NCI-H2029 treated with DMSO at 0.1 percent for 48 hours (cell line): ENCODE measurements at regions not wholly inside any gene's neighbourhood (a gene's known extent, or its start where the extent isn't known, plus 50 kb on each side); places are given as distances from the start of the nearest gene placed in this dataset.

ENCODE experiments used
- DNase-seq: peaks from one replicate; lab custom pipeline; 2025; lab: John Stamatoyannopoulos, UW

GRCh38 chr13:40146063-40146462 is 490.6 kb downstream of the COG6 start:
- DNase-seq: no peak

GRCh38 chr13:40146611-40147117 is 491.2 kb downstream of the COG6 start:
- DNase-seq: no peak

- DNase-seq: no peak
Measured at GRCh38 chr13:40148101-40148500, 492.6 kb downstream of the COG6 start.

GRCh38 chr13:40148742-40149141 is 493.3 kb downstream of the COG6 start:
- no peak for DNase-seq

- DNase-seq: no peak
Measured at GRCh38 chr13:40149611-40150274, 494.3 kb downstream of the COG6 start.

- DNase-seq: no peak
Measured at GRCh38 chr13:40151673-40152072, 496.2 kb downstream of the COG6 start.

GRCh38 chr13:40152145-40152544 is 496.7 kb downstream of the COG6 start:
- no peak for DNase-seq

GRCh38 chr13:40152922-40153321 is 497.5 kb downstream of the COG6 start:
- no peak for DNase-seq

GRCh38 chr13:40153516-40153915 is 498.1 kb downstream of the COG6 start:
- no peak for DNase-seq

- no peak for DNase-seq
Measured at GRCh38 chr13:40155201-40155600, 499.7 kb downstream of the COG6 start.

- no peak for DNase-seq
Measured at GRCh38 chr13:40158218-40158617, 502.8 kb downstream of the COG6 start.

GRCh38 chr13:40158757-40159156 is 503.3 kb downstream of the COG6 start:
- no peak for DNase-seq

- DNase-seq: peak; percentile 15
Measured at GRCh38 chr13:40159736-40160135, 504.3 kb downstream of the COG6 start.

- no peak for DNase-seq
Measured at GRCh38 chr13:40160618-40161350, 505.3 kb downstream of the COG6 start.

GRCh38 chr13:40161351-40161810 is 505.1 kb downstream of the FOXO1 start:
- DNase-seq: no peak

- DNase-seq: no peak
Measured at GRCh38 chr13:40161931-40162330, 504.5 kb downstream of the FOXO1 start.

- no peak for DNase-seq
Measured at GRCh38 chr13:40163066-40164000, 503.1 kb downstream of the FOXO1 start.

GRCh38 chr13:40164133-40164532 is 502.3 kb downstream of the FOXO1 start:
- DNase-seq: no peak

- no peak for DNase-seq
Measured at GRCh38 chr13:40165316-40165932, 501.0 kb downstream of the FOXO1 start.

GRCh38 chr13:40167327-40167726 is 499.1 kb downstream of the FOXO1 start:
- no peak for DNase-seq

GRCh38 chr13:40168425-40169166 is 497.8 kb downstream of the FOXO1 start:
- DNase-seq: no peak
